Stimulated activated CD4-positive, alpha-beta T cell treated with anti-CD3 and anti-CD28 coated beads, Interleukin-1b, Interleukin-23, amount 100 ng/mL, for 48 hours (primary cell): ENCODE measurements at regions not wholly inside any gene's neighbourhood (a gene's known extent, or its start where the extent isn't known, plus 50 kb on each side); places are given as distances from the start of the nearest gene placed in this dataset.
A peak's percentile ranks its signal among the peaks of the same experiment; 100 is the strongest.
"Not testable (repeated sequence)": the region's sequence is repeated elsewhere in the genome, so short reads cannot be mapped to it uniquely, and the experiment has no call there.

Experiments
- DNase-seq: peaks from one replicate; pipeline ENCODE4 v3.0.0-alpha.2; 2020

GRCh38 chr3:81363816-81364215, 397.6 kb downstream of the GBE1 start:
- no peak for DNase-seq

GRCh38 chr3:81354119-81354518, 407.3 kb downstream of the GBE1 start:
- DNase-seq = no peak

- no peak for DNase-seq
Observed at GRCh38 chr3:81352867-81353266, 408.6 kb downstream of the GBE1 start.

GRCh38 chr3:81349816-81350340, 411.6 kb downstream of the GBE1 start:
- DNase-seq = no peak

GRCh38 chr3:81339040-81339845, 422.2 kb downstream of the GBE1 start:
- no peak for DNase-seq

- no peak for DNase-seq
Observed at GRCh38 chr3:81336470-81336869, 425.0 kb downstream of the GBE1 start.

- not testable (repeated sequence) for DNase-seq
Observed at GRCh38 chr3:81329835-81330234, 431.6 kb downstream of the GBE1 start.

GRCh38 chr3:81326245-81326644, 435.2 kb downstream of the GBE1 start:
- DNase-seq = no peak

- DNase-seq = no peak
Observed at GRCh38 chr3:81320862-81321261, 440.6 kb downstream of the GBE1 start.

- no peak for DNase-seq
Observed at GRCh38 chr3:81315030-81315429, 446.4 kb downstream of the GBE1 start.

GRCh38 chr3:81311321-81311720, 450.1 kb downstream of the GBE1 start:
- no peak for DNase-seq

GRCh38 chr3:81308306-81308705, 453.1 kb downstream of the GBE1 start:
- DNase-seq = no peak

GRCh38 chr3:81307221-81307620, 454.2 kb downstream of the GBE1 start:
- DNase-seq = no peak

- DNase-seq = no peak
Observed at GRCh38 chr3:81303321-81303720, 458.1 kb downstream of the GBE1 start.

- DNase-seq = peak; percentile 1
Observed at GRCh38 chr3:81302045-81302444, 459.4 kb downstream of the GBE1 start.

- DNase-seq = no peak
Observed at GRCh38 chr3:81301230-81301629, 460.2 kb downstream of the GBE1 start.

- DNase-seq = no peak
Observed at GRCh38 chr3:81300324-81300927, 461.0 kb downstream of the GBE1 start.

- DNase-seq = no peak
Observed at GRCh38 chr3:81299481-81299880, 462.0 kb downstream of the GBE1 start.

GRCh38 chr3:81295906-81296577, 465.4 kb downstream of the GBE1 start:
- no peak for DNase-seq

GRCh38 chr3:81293156-81293555, 468.3 kb downstream of the GBE1 start:
- no peak for DNase-seq

GRCh38 chr3:81291586-81291985, 469.9 kb downstream of the GBE1 start:
- DNase-seq = no peak

GRCh38 chr3:81289676-81290075, 471.8 kb downstream of the GBE1 start:
- no peak for DNase-seq

- no peak for DNase-seq
Observed at GRCh38 chr3:81279481-81280379, 481.7 kb downstream of the GBE1 start.
